K562 (cell line): ENCODE measurements at regions not wholly inside any gene's neighbourhood (a gene's known extent, or its start where the extent isn't known, plus 50 kb on each side); places are given as distances from the start of the nearest gene placed in this dataset.

Experiments used
- EZH2 ChIP-seq: IDR thresholded peaks from 2 replicates; pipeline ENCODE4 v1.6.1; 2012; ENCODE audit warnings: low read depth, mild to moderate bottlenecking, inconsistent platforms, low read length, borderline replicate concordance
- GABPB1 ChIP-seq: sonication (generic); formaldehyde crosslinking; IDR thresholded peaks from 2 replicates; pipeline ENCODE4 v1.8.0; 2022; ENCODE audit warnings: mild to moderate bottlenecking, missing genetic modification reagents
- MAFF ChIP-seq: IDR thresholded peaks from 2 replicates; pipeline ENCODE4 v1.6.1; 2012; ENCODE audit warnings: low read length, improper control_type of control experiment
- MAZ ChIP-seq, 2 experiments: fragments of 450-650 bp in 1 of 2; sonication (generic) in 1 of 2; formaldehyde crosslinking; IDR thresholded peaks in 1 of 2; conservative IDR thresholded peaks in 1 of 2; 2 replicates each; pipeline versions ENCODE4 v1.4.0 to v1.5.0; 2020; ENCODE audit warnings: mild to moderate bottlenecking in 1 of 2, missing genetic modification reagents in 1 of 2
- PHF21A ChIP-seq: fragments of 450-650 bp; IDR thresholded peaks from 2 replicates; pipeline ENCODE4 v1.6.1; 2017; ENCODE audit warnings: low read depth, borderline replicate concordance
- POLR2AphosphoS5 ChIP-seq: IDR thresholded peaks from 2 replicates; pipeline ENCODE4 v1.6.1; 2011; ENCODE audit warnings: mild to moderate bottlenecking, low read depth, low read length, moderate library complexity; ENCODE audit not compliant: control insufficient read depth, insufficient read depth
- TF ChIP-seq, protein P1 (sequence below), 3 experiments: IDR thresholded peaks in 2 of 3; conservative IDR thresholded peaks in 1 of 3; 2 replicates each; pipeline ENCODE4 v1.5.1; 2011 to 2012; ENCODE audit warnings: low read length in 3 of 3, mild to moderate bottlenecking in 3 of 3, control low read depth in 2 of 3, improper control_type of control experiment in 1 of 3, inconsistent platforms in 1 of 3, low read depth in 1 of 3, mixed read lengths in 1 of 3, moderate library complexity in 1 of 3; ENCODE audit not compliant: insufficient read depth in 2 of 3

DNA sequence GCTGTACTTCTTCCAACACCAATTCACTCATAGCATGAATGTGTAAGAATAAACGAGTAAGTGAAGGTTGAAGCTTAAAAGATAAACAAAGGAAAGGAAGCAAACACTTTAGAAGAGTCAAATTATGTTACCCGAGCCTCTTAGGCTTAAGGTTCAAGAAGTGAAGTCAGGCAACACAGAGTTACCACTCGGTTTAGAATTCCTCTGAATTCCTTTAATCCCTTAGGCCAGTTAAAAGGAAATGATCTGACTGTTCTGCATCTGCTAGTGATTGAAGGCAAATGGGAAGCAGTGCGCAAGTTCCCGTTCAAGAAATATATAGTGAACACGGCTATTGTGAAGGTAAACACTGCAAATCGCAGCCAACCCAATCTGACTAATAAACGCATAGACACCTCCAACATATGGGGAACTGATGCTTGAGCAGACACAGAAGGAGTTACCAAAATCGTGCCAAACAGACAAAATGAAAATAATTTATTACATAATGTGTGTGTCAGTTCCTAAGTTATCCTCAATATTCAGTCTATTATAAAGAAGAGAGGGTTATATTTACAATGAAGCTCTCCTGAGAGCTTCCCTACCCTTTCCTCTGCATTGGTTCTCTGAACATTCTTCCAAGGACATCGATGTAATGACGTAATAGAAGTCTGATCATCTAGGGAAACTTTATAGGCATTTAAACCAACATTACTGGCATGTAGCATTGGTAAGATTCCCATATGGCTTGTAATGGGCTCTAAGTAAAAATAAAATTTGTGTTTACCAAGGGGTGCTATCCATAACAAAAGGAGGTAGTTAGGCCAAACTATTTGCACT, 837.1 kb upstream of the ZNF608 start:
- TF ChIP-seq, protein P1, sequence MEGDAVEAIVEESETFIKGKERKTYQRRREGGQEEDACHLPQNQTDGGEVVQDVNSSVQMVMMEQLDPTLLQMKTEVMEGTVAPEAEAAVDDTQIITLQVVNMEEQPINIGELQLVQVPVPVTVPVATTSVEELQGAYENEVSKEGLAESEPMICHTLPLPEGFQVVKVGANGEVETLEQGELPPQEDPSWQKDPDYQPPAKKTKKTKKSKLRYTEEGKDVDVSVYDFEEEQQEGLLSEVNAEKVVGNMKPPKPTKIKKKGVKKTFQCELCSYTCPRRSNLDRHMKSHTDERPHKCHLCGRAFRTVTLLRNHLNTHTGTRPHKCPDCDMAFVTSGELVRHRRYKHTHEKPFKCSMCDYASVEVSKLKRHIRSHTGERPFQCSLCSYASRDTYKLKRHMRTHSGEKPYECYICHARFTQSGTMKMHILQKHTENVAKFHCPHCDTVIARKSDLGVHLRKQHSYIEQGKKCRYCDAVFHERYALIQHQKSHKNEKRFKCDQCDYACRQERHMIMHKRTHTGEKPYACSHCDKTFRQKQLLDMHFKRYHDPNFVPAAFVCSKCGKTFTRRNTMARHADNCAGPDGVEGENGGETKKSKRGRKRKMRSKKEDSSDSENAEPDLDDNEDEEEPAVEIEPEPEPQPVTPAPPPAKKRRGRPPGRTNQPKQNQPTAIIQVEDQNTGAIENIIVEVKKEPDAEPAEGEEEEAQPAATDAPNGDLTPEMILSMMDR (IDR thresholded peaks at IDR 0.05 in 2 of 3, conservative IDR thresholded peaks at IDR 0.05 in 1 of 3; ENCODE audit: insufficient read depth in 2 of 3, low read depth in 1 of 3, low read length in 3 of 3), result no peak
- TF ChIP-seq POLR2AphosphoS5 (no peak), PHF21A (no peak), MAZ (CRISPR knock-in tag; conservative IDR thresholded peaks at IDR 0.05 in 1 of 2, IDR thresholded peaks at IDR 0.05 in 1 of 2) (no peak), GABPB1 (CRISPR knock-in tag) (no peak), EZH2 (no peak), MAFF (no peak)
